HCEC 1CT (cell line): ENCODE measurements at regions not wholly inside any gene's neighbourhood (a gene's known extent, or its start where the extent isn't known, plus 50 kb on each side); places are given as distances from the start of the nearest gene placed in this dataset.
"Not testable (repeated sequence)": the region's sequence is repeated elsewhere in the genome, so short reads cannot be mapped to it uniquely, and the experiment has no call there.

ENCODE experiments used
- DNase-seq: peaks from one replicate; pipeline ENCODE4 v3.0.0-alpha.2; 2017

DNA sequence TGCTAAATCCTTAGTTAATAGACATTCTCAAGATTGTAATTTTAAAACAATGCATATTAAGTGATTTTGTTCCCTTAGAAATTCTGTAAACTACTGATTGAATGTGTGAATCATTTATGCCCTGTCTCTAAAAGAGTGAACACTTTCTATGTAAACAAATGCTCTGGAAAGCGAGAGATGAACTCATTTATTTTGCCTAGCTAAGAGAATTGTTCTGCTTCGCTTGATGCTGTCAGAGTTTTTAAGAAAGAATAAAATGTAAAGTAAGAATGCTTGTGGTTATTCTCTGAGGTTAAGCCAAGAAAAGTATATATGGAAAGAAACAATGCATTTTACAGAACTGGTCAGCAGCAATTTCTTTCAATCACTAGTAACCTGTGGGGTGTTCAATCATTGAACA is 347.4 kb upstream of the NUDT12 start:
- DNase-seq, result no peak

DNA sequence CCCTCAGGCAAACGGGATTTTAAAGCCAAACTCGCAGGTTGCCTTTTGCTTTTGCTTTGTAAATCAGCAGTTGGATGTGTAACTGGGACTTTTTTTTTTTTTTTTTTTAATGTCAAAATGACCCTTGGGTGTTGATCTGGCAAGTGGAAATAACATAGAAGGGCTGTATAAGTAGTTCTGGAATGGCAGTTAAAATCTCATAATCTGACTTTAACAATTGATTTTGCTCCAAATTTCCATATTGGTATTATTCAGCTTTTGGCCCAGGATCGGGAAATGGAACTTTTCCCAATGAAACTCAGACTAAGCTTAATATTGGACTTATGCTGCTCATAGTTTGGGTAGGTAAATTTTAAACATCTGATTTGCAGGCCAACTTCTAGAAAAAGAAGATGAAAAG is 346.8 kb upstream of the NUDT12 start:
- DNase-seq, result no peak

DNA sequence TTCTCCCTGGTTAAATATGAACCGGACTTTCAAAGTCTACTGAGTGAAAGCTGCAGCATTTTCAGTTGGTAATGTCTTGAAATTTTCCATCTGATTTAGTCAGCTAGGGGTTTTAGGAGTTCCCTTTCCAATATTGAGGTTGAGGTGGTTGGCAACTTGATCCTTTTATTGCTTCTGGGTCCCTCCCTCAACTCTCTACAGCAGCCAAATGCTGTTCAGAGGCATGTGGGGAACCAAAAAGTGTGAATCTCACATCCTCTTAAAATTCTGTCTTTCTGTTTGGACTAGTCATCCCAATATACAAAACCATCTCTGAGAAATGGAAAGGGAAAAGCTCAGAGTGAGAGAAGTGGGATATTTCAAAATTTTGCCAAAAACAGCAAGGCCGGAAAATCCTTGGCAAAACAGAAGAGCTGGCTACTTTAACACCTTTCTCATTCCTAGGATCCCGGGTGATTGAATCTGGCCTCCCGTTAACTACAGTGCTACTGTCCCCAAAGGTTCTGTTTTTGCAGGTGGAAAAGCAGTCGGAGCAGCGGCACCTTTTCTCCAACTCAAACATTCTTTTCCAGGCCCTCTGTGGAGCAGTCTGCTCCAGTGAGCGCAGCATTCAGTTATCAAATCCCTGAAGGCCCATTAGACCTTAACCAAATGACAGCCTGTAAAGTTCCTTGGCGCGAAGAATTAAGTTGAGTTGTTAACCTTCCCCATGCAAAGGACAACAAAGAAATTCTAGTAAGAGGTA is 345.9 kb upstream of the NUDT12 start:
- no peak for DNase-seq

DNA sequence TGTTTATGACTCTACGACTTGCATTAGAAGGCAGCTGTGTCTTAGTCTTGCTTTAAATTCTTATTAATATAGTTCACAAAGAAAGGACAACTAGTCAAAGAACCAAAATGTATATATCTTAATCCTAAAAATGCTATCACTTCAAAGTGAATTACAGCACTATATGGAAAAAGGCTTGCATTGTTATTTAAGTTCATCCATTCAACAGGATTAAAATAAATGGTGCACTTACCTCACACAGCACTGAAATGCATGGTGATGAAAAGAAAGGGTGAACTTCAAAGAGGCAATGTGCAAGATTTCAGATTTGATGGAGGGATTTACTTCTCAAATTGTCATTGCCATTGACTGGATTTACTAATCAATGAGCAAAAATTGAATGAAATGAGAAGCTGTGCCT is 344.4 kb upstream of the NUDT12 start:
- DNase-seq, result no peak

DNA sequence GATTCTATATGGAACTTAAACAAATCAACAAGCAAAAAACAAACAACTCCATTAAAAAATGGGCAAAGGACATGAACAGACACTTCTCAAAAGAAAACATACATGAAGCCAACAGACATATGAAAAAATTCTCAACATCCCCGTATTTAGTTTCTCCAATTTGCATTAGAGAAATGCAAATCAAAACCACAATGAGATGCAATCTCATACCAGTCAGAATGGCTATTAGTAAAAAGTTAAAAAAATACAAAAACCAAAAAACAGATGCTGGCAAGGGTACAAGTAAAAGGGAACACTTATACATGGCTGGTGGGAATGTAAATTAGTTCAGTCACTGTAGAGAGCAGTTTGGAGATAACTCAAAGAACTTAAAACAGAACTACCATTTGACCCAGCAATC is 342.1 kb upstream of the NUDT12 start:
- DNase-seq, result no peak

DNA sequence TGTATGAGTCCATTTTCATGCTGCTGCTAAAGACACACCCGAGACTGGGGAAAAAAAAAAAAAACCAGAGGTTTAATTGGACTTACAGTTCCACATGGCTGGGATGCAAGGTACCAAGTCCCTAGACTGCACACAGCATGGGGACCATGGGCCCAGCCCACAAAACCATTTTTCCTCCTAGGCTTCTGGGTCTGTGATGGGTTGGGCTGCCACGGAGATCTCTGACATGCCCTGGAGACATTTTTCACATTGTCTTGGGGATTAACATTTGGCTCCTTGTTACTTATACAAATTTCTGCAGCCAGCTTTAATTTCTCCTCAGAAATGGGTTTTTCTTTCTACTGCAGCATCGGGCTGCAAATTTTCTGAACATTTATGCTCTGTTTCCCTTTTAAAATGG is 340.3 kb upstream of the NUDT12 start:
- no peak for DNase-seq

DNA sequence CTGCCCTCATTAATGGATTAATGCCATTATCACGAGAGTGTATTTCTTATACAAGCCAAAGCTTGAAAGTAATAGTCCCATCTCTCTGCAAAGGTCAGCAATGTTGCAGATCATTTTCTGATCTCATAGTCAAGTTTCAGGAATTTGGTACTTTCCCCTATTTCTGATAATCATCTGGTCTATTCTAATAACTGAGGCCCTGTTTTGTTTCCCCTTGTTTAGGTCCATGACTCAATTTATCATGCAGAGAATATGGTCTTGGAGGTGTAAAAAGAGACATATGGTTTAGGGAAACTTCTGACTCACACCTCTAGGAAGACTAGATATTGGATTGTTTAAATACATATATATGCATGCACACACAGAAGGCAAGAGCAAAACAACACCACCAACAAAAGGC is 339.3 kb upstream of the NUDT12 start:
- no peak for DNase-seq

DNA sequence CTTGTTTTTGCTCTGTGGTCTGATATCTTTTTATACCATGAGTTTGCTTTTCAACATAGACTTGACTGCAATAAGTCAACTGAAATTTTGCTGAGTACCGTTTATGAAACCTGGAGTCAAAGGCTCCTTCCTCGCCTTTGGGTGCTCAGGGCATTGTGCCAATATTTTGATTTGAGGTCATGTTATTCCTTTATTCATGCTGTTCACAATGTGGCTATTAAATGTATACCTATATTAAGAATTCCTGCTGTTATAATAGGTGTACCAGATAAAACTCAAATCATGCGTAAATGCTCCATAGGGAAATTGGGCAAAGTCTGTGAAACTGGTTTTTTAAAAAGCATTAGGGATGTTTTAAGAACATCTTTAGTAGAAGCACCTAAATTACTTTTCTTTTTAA is 334.0 kb upstream of the NUDT12 start:
- DNase-seq, result no peak

DNA sequence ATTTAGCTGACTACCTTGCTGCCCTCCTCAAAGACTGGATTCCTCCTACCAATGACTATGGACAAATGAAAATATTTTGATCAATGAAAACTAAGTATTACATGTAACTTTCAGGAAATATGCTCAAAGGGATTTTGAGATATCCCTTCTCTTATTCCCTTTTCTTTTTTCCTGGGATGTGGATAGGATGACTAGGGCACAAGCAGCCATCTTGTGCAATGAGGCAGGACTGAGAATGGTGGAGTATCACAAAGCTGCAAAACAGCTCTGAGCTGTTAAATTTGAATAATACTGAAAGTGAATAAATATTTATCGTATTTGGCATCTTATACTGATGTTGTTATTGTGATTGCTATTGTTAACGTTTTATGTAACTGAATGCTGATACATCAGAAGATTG is 333.1 kb upstream of the NUDT12 start:
- DNase-seq, result no peak

DNA sequence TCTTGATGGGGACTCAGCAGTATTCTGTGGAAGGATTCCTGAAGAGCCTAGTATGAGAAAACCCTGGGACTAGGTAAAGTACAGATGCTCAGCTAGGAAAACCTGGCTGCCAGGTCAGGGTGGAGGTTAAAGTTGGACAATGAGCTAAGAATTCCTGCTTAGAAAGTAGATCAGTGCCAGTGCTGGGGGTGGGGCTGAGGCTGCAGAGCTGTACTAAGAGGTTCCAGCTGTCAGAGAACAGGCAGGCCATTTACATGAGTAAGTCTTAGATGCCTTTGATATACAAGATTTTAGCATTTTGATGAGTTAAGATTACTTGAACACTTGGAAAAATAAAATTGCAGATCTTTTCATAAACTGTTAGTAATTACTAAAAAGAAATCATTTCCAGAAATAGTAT is 332.3 kb upstream of the NUDT12 start:
- DNase-seq, result peak; percentile 45

DNA sequence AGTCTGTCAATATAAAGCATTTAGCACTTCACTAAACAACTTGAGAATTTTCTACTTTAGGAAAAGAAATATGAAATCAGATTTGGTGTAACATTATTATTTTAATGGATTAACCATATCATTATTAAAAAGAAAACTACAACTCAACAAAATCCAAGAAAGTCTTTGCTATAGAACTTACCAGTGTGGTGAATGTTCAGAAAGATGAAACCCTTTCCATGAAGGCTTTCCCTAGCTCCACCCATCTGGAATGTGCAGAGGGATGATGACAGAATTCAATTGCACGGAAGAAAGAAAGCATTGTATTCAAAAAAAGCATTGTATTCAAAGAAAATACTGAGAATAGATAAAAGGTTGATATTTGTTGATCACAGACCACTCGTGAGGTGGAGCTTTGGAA is 328.6 kb upstream of the NUDT12 start:
- DNase-seq, result no peak

DNA sequence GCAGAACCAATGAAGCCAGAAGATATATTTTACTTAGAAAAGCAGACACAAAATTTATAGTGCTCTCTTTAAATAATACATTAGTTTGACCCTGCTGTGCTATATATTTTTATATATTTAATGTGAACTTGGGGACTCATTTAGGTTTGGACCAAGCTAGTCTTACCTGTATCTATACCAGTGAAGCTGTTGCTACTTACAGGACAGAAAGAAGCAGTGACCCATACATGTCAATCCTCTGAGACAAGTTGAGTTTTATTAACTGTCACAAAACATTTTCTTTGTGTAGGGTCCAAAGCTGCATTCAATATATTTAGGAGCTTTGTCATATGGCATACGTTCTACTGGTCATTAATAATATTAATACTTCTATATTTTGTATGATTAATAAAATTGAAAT is 327.7 kb upstream of the NUDT12 start:
- DNase-seq, result no peak

DNA sequence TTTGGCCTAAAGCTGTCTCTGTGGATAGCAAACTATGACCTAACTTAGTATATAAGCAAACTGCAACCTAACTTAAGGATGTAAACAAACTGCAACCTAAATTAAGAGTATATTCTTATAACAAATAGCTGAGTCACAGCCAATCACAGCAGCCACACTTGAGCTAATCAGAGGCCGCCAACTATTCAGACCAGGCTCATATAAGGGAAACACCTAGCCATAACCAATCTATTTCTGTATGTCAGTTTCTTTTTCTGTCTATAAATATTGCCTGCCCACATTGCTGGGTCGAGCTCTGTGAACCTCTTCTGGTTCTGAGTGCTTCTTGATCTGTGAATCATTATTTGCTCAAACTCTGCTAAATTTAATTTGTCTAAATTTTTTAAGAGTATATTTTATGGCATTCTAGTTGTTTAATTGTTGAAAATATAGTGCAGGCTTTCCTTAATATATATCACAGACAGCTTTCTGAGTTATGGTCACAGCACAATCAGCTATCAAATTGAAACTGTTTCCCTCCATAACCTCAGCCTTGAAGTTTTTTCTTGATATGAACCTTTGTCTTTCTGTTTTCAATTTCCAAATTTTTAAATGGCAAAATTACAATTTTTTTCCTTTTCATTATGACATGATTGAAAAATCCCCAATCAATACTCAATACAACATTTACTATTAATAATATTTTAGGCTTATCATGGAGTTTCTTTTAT is 327.1 kb upstream of the NUDT12 start:
- no peak for DNase-seq

DNA sequence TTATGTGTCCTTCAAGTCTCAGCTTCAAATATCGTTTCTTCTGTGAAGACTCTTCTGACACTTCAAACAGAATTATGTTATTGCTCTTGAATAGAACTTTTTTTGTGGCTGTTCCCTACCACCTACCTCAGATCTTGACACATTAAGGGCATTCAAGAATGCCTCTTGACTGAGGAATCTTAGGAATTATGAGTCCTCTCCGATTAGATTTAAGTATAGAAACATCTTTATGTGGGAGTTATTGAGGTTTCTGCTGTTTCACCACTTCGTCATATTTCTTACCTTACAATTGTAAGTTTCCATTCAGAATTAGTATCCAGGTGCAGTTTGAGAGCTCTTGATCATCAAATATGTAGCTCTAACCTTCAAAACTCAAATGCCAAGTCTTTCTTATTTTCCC is 324.2 kb upstream of the NUDT12 start:
- no peak for DNase-seq

DNA sequence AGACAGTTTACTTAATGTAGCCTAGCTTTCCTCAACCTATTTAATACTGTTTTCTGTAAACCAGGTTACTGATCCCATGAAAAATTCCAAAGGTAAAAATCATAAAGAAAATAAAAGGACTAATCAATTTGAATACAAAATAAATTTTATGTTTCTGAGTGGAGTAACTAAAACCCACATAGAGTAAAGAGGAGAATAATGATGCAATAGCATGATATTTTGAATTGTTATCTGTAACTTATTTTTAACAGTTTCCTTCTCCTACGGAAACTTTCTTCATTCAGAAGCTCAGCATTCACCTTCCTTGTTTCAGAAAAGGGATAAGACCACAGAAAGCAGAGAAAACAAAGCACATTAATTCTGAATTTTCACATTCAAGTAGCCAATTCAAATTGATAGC is 320.6 kb upstream of the NUDT12 start:
- DNase-seq, result no peak

DNA sequence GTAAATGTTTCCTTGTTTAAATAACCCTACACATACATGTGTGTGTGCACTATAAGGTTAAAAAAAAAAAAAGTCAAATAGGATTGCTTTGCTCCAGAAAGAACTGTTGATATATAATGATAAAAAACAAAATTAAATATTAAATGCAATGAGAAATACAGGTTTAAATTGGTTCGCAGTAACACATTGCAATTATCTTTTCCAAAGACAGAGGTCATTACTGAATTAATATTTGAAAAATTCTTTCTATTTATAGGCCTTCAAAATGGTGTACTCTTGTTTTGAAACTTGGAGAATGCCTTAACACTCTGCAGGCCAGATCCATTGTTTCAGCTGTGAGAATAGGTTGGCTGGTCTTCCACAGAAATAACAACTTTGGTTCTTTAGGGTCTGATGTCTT is 319.0 kb upstream of the NUDT12 start:
- DNase-seq, result no peak

DNA sequence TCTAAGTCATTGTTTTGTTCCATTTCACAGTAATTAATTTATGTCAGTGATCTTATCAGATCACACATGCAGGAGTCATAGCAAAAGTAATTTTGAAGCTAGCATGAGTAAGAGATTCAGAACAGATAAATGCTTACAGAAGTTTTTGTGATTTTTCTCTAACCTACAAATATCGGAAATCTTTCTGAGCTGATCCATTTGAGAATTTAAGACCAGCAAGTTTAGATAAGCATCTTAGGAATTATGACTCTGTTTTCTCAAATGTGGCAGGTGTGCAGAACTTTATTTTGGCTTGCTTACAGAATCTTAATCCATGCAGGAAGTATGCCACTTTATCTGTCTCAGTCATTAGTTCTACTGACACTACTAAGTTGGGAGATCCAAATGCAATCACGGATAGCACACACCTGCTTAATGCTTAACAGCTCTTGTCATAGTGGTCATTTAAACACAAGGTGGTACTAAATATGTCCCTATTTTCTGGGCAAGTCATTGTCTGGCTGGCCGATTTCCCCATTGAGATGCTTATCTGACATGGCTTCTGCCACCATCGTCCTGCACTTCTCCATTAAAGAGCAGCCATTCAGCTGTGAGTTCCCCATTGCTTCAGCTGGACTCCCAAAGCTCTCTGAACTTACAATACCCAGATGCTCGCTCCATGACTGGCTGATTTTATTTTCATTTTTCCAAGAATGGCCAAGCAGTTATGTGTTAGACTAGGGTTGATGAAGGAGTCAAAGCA is 305.4 kb upstream of the NUDT12 start:
- no peak for DNase-seq

DNA sequence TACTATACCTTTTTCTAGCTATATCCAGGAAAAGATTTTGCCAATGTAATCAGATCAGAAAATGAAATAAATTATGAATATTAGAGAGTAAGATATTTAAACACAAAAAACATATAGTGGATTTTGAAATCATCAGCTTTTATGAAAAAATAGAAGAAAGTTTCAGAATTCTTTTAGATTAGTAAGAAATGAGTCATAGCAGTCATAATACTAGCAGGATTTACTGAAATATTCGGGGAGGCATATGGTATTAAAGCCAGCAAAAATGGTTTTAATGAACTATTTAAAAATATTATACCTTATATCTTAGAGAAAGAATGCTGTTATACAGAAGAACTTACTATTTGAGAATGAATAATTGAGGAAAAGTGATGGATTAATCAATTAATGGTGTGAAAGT is 303.6 kb upstream of the NUDT12 start:
- peak; percentile 68 for DNase-seq

DNA sequence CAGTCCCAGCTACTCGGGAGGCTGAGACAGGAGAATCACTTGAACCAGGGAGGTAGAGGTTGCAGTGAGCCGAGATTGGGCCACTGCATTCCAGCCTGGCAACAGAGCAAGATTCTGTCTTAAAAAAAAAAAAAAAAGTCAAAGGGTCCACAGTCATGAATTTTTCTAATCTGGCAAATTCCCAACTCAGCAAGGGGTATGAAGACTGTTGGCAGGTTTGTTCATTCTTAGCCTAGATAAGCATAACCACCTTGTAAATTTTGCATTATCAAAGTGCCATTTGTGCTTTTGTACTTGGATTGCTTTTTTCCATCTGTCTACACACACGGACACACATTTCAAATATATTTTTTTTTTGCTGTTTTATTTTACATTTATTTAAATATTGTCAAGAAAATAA is 299.8 kb upstream of the NUDT12 start:
- no peak for DNase-seq

DNA sequence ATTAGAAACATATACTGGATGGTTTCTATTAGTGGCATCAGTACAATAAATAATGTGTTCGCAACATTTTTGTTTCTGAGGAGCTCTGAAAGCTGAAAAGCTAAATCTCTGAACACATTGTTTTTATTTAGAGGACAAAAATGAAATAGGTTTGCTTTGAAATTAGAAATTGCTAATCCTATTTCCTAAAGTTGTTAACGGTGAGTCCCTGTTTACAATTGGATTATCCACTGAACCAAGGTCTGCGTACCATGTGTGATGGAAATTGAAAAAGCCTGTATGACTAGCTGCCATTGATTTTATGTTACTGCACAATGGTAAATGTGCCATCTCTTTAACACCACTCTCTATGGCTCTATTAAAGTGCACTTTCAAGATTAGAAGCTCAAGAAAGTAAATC is 297.7 kb upstream of the NUDT12 start:
- no peak for DNase-seq

DNA sequence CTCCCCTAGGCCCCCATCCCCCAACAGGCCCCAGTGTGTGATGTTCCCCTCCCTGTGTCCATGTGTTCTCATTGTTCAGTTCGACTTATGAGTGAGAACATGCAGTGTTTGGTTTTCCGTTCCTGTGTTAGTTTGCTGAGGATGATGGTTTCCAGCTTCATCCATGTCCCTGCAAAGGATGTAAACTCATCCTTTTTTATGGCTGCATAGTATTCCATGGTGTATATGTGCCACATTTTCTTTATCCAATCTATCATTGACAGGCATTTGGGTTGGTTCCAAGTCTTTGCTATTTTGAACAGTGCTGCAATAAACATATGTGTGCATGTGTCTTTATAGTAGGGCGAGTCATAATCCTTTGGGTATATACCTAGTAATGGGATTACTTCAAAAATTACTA is 295.8 kb upstream of the NUDT12 start:
- not testable (repeated sequence) for DNase-seq

DNA sequence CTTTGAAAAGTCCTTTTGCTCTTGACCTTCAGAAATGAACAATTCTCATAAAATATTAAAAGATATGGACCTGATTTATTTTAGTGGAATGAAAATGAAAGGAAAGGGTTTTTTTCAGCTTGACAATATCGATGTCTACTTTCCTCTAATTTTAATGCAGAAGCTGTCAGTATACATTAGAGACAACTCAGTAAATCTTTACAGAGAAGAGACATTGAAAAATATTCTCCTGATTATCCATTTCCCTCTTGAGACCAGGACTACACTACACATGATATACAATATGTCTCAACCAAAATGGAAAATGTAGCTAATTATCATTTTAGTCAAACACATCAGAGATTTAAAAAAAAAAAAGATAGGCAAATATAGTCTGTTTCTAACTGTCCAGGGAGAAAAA is 288.5 kb upstream of the NUDT12 start:
- no peak for DNase-seq

DNA sequence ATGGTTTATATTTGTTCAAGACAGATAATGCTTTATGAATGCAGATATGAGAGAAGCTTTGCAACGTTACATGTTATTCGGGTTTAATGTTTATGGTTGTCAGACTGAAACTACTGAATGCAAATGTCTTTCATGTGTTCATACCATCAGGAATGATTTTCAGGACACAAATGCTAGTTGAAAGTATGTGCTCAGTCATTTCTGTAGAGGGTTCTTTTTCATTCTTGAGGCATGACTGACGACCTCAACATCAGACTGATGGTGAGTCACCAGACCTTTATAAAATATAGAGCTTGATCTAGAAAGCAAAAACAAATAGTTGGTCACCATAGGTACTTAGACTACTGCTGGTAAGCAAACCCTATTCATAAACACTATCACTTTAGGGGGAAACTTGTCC is 287.3 kb upstream of the NUDT12 start:
- peak; percentile 97 for DNase-seq

DNA sequence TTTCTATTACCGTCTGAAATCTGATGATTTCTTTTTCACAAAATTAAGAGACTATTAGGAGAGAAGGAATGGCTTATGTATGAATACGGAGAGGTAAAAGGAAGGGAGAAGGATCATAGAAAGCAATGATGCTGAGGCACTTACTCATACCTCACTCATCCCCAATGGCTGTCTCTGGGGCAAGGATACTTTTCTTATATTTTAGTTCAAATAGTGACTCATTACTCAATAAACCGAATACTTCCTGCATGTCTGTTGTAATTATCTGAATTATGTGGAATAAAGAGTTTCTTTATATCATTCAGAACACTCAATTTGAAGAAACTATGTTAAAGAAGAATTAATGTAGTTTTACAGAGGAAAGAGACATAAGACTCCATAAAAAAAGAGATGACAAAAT is 284.5 kb upstream of the NUDT12 start:
- DNase-seq, result peak; percentile 81
